Posterior vena cava (tissue), 2 donors: ENCODE measurements at regions not wholly inside any gene's neighbourhood (a gene's known extent, or its start where the extent isn't known, plus 50 kb on each side); places are given as distances from the start of the nearest gene placed in this dataset.

Source experiments
- DNase-seq: peaks from one replicate; pipeline ENCODE4 v3.0.0-alpha.2; 2020; ENCODE audit warnings: low spot score
- intact Hi-C, 2 donors: fragments of 100-400 bp; cut with DNase I; formaldehyde crosslinking; loops; one replicate each; pipeline versions ENCODE4 v1.14.1 to v1.14.2; 2022 to 2023
- donor health status: DM: yes; HTN: yes; CAD: no.
- donor health status: DM: yes; HTN: yes; CAD: no.

GRCh38 chr5:33229216-33229615 is 211.5 kb upstream of the TARS1 start:
- DNase-seq = no peak
- intact Hi-C loops = no loop called here

- no peak for DNase-seq
- intact Hi-C loops = no loop called here
These were observed 210.2 kb upstream of the TARS1 start for GRCh38 chr5:33230467-33231078.

DNA sequence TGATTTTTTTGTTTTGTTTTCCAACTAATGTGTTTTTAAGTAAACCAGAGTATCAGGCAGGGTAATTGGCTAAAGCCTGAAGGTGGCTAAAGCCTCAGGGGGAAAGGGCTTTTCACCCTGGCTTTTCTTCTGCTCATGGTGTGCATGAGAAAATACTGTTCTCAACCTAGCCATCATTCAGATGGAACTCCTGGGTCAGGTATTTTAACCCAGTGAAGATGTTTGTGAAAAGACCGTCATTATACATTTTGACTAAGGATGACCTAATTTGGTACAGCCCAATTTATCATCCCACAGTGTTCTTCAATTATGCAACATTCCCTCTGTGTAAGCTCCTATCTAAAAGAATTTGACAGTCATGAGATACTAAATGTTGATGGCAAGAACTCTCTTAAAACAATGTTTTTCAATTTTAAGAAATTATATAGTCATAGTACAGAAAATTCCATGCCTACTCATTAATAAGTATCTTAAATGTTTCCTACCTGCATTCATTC is 209.5 kb upstream of the TARS1 start:
- intact Hi-C loops = no loop called here
- no peak for DNase-seq

- intact Hi-C loops = no loop called here
- no peak for DNase-seq
These were observed 208.8 kb upstream of the TARS1 start for GRCh38 chr5:33231935-33232334.

- no peak for DNase-seq
- intact Hi-C loops = no loop called here
These were observed 207.8 kb upstream of the TARS1 start for GRCh38 chr5:33232731-33233505.

GRCh38 chr5:33235304-33235703 is 205.5 kb upstream of the TARS1 start:
- no peak for DNase-seq
- intact Hi-C loops = no loop called here

GRCh38 chr5:33235824-33236223 is 204.9 kb upstream of the TARS1 start:
- DNase-seq = no peak
- intact Hi-C loops = no loop called here

- no peak for DNase-seq
- intact Hi-C loops = no loop called here
These were observed 203.3 kb upstream of the TARS1 start for GRCh38 chr5:33237471-33237870.

DNA sequence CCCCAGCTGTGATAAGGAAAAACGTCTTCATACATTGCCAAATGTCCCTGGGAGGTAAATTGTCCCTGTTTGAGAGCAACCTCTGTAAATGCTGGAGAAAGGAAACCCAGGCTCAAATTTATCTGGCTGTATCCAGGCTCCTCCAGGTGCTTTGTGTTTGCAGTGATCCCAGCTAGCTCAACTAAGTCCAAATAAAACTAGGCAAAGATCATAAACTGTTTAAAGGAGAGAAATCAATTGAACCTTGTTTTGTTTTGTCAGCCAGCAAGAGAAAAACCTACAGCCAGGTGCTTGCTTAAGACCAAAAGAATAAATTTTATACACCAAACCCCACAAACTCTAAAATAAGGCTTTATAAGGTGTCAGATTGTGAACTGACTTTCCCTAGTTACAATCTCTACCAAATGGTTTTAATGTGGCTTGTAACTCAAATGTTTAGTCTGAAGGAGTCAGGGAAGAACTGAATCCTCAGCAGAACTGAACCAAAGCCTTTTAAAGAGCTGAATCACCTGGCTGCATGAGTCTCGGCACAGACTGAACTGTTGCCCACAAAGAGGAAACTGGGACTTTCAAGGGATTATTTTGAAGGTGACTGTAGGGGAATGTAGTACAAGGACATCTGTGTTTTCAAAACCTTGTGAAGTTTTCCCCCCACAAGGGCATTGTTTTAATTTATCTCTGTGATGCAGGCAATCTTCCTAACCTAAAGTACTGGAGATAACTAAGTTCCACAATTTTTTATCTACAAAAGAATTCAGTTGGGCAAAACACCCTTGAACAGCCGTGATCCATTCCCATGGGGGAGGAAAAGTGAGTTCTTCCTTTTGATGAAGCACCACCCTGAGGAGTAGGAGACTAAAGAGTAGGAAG is 201.7 kb upstream of the TARS1 start:
- no peak for DNase-seq
- intact Hi-C loops = no loop called here

DNA sequence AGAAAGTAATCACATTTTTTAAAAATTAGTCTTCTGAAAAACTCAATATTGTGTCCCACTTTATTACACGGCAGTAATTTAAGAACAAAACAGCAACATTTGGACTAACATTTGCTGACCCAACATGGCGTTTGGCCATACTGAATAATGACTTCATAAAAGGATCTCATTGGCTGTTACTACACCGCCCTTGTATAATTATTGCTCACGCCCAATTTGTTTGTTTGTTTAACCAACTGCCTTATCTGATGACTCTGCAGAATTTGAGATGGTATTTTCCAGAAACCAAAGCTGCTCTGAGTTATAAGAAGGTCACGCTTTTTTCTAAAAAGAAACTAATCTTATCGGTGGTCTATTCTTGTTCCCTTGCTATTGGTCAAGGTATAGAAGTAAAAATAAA is 200.2 kb upstream of the TARS1 start:
- no peak for DNase-seq
- intact Hi-C loops = no loop called here

GRCh38 chr5:33241802-33242201 is 199.0 kb upstream of the TARS1 start:
- no peak for DNase-seq
- intact Hi-C loops = no loop called here

DNA sequence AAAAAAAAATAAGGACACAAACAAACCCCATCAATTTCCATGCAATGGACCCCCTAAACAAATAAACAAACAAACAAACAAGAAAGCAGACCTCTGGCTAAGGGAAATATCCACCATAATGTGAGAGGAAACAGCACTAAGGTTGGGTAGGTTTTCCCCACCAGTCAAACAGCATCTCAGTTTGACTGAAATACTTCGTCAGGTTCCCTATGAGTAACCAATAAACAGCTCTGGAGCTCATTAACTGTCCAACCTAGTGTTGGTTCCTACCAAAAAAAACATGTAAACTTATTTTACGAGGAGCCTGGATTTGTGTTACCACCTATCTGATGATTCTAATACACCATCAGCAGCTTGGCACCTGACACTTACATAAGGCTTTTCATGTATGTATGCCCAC is 198.5 kb upstream of the TARS1 start:
- no peak for DNase-seq
- intact Hi-C loops = no loop called here

GRCh38 chr5:33244441-33245150 is 196.2 kb upstream of the TARS1 start:
- intact Hi-C loops = no loop called here
- no peak for DNase-seq

DNA sequence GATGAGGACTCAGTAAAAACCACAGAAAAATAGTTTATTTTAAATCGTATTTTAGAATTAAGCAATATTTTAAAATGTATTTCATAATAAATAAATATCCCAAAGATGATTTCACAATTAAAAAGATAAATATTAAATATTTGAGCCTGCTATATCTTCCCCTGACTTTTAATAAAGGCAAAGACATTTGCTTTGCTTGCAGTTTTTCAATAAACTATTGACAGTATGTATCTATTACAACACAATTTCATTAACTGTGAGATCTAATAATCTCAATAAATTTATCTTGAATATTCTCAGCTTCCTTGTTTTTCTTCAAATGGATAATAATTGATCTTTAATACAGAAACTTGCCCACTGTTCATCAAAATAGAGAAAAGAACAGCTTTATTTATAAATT is 186.2 kb upstream of the TARS1 start:
- intact Hi-C loops = no loop called here
- DNase-seq = no peak

GRCh38 chr5:33257807-33258429 is 182.8 kb upstream of the TARS1 start:
- no peak for DNase-seq
- intact Hi-C loops = no loop called here

DNA sequence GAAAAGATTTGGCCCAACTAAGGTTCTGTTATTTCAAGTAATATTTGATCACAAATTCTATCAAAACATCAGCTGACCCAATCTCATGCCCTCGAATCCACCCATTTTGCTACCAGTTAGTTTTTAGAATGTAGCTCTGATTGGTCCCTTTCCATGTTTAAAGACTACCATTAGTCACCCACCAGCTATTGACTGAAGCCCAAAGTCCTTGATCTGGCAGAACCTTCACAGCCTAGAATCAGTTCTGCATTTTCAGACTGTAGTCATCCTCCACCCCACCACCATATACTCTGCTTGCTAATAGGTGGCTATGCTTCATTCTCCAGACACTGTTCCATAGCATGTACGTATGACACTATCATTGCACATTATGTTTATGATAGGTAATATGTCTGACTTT is 182.2 kb upstream of the TARS1 start:
- intact Hi-C loops = no loop called here
- DNase-seq = no peak

- intact Hi-C loops = no loop called here
- no peak for DNase-seq
These were observed 180.7 kb upstream of the TARS1 start for GRCh38 chr5:33260098-33260497.

- no peak for DNase-seq
- intact Hi-C loops = no loop called here
These were observed 179.5 kb upstream of the TARS1 start for GRCh38 chr5:33261305-33261704.

GRCh38 chr5:33261747-33262146 is 179.0 kb upstream of the TARS1 start:
- intact Hi-C loops = no loop called here
- DNase-seq = no peak
